Parathyroid adenoma (tissue), 2 donors: ENCODE measurements at regions not wholly inside any gene's neighbourhood (a gene's known extent, or its start where the extent isn't known, plus 50 kb on each side); places are given as distances from the start of the nearest gene placed in this dataset.

Experiments
- H2AFZ ChIP-seq: fragments of 300-600 bp; sonication (generic); one replicate; pipeline ENCODE4 v1.7.0; 2017; ENCODE audit warnings: antibody characterized with exemption, mild to moderate bottlenecking
- H3K27ac ChIP-seq: fragments of 300-600 bp; sonication (generic); one replicate; pipeline ENCODE4 v1.7.0; 2017
- H3K27me3 ChIP-seq: fragments of 300-600 bp; sonication (generic); one replicate; pipeline ENCODE4 v1.7.0; 2017; ENCODE audit warnings: low read length; ENCODE audit not compliant: control insufficient read depth, insufficient read depth
- H3K36me3 ChIP-seq: fragments of 300-600 bp; sonication (generic); one replicate; pipeline ENCODE4 v1.7.0; 2017; ENCODE audit warnings: low read length; ENCODE audit not compliant: control insufficient read depth, insufficient read depth
- H3K4me1 ChIP-seq: fragments of 300-600 bp; sonication (generic); one replicate; pipeline ENCODE4 v1.7.0; 2017; ENCODE audit warnings: control low read depth
- H3K4me2 ChIP-seq: fragments of 300-600 bp; sonication (generic); one replicate; pipeline ENCODE4 v1.7.0; 2017; ENCODE audit warnings: low read length
- H3K4me3 ChIP-seq: fragments of 300-600 bp; sonication (generic); one replicate; pipeline ENCODE4 v1.7.0; 2017; ENCODE audit warnings: low read depth, low read length
- H3K79me2 ChIP-seq: fragments of 300-600 bp; sonication (generic); one replicate; pipeline ENCODE4 v1.7.0; 2017; ENCODE audit warnings: control low read depth
- H3K9ac ChIP-seq: fragments of 300-600 bp; sonication (generic); one replicate; pipeline ENCODE4 v1.7.0; 2017; ENCODE audit warnings: mild to moderate bottlenecking
- H3K9me3 ChIP-seq: fragments of 300-600 bp; sonication (generic); one replicate; pipeline ENCODE4 v1.7.0; 2017; ENCODE audit warnings: low read length; ENCODE audit not compliant: control insufficient read depth
- TF ChIP-seq, protein P1 (sequence below): fragments of 300-600 bp; sonication (generic); IDR thresholded peaks from one replicate; pipeline ENCODE4 v1.7.0; 2017; ENCODE audit warnings: antibody characterized with exemption, mild to moderate bottlenecking
- donor health status: primary hyperparathyroidism.

DNA sequence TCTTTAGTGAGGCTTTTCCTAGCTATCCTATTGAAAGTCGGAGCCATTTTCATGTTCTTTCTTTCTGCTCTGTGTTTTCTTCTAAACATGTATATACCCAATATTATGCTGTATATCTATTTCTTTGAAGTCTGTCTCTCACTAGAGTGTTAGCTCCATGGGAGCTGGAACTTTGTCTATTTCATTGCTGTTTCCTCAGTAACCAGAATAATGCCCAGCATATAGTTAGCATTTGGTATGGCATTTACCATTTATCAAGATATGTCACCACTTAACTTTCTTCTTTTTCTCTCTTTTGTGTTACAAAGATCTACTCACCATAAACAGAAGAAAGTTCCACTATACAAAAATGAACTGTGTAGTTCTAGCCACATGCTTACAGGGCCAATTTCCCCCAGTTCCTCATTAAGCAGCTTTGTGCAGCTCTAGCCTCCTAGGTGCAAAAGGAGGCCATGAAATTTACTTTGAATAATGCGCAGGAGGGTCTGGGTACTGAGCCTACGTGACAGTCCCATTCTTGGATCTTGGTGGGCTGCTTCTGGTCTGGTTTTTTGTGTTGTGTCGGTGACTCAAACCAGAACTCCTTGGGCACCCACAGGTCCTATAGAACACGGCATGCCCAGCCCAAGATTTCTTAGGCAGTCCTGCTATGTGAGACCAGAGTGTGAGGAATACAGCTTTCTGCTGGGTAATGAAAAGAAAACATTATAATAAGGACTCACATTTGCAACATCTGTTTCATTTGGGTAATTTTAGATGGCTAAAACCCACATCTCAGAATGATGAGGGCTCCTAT, 302.3 kb upstream of the IGFBP7 start:
- no peak overlapping the region for H2AFZ ChIP-seq
- H3K4me1 ChIP-seq, result no peaks in the 10 kb centered on the region
- TF ChIP-seq, protein P1, sequence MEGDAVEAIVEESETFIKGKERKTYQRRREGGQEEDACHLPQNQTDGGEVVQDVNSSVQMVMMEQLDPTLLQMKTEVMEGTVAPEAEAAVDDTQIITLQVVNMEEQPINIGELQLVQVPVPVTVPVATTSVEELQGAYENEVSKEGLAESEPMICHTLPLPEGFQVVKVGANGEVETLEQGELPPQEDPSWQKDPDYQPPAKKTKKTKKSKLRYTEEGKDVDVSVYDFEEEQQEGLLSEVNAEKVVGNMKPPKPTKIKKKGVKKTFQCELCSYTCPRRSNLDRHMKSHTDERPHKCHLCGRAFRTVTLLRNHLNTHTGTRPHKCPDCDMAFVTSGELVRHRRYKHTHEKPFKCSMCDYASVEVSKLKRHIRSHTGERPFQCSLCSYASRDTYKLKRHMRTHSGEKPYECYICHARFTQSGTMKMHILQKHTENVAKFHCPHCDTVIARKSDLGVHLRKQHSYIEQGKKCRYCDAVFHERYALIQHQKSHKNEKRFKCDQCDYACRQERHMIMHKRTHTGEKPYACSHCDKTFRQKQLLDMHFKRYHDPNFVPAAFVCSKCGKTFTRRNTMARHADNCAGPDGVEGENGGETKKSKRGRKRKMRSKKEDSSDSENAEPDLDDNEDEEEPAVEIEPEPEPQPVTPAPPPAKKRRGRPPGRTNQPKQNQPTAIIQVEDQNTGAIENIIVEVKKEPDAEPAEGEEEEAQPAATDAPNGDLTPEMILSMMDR, result no peak

DNA sequence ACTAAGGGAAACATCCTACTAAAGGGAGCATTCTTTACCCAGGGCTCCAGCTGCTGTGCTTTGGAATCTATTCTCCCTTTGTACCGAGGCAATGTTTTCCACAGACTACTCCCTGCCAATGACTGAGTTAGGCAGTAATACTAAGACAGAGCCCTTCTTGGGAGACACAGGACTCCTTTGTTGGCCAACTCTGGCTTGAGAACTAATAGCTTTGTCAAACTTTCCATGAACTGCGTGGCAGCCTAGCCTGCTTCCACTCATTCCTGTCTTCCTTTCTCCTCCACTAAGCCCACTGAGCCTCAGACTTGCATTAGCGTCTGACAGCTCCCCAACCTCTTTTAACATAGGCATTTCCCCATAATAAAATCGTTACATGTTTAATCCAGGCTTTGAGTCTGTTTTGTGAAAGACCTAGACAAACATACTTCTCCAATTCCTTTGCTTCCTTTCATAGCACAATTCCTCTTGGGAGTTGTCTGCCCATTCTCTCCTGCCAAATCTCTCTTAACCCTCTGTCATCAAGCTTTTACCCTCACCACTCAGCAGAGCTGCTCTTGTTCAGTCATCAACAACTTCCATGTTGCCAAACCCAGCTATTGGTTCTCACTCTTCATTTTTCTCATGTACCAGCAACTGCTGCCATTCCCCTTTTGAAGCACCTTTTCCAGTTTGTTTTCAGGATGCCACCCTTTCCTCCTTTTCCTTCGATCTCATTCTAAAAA, 300.3 kb upstream of the IGFBP7 start:
- Histone ChIP-seq H3K9me3 (no peaks in the 10 kb centered on the region), H3K4me3 (no peak overlapping the region), H3K9ac (no peak overlapping the region), H3K36me3 (no peaks in the 10 kb centered on the region), H3K4me2 (no peak overlapping the region), H2AFZ (no peak overlapping the region), H3K27me3 (no peaks in the 10 kb centered on the region), H3K27ac (no peak overlapping the region), H3K79me2 (no peaks in the 10 kb centered on the region), H3K4me1 (no peaks in the 10 kb centered on the region)
- TF ChIP-seq, protein P1, result no peak

More for the DNA sequence above, 302.3 kb upstream of the IGFBP7 start:
- Histone ChIP-seq H3K4me3 (no peak overlapping the region), H3K27ac (no peak overlapping the region), H3K9me3 (no peaks in the 10 kb centered on the region), H3K36me3 (no peaks in the 10 kb centered on the region), H3K27me3 (no peaks in the 10 kb centered on the region), H3K79me2 (no peaks in the 10 kb centered on the region), H3K9ac (no peak overlapping the region), H3K4me2 (no peak overlapping the region)

DNA sequence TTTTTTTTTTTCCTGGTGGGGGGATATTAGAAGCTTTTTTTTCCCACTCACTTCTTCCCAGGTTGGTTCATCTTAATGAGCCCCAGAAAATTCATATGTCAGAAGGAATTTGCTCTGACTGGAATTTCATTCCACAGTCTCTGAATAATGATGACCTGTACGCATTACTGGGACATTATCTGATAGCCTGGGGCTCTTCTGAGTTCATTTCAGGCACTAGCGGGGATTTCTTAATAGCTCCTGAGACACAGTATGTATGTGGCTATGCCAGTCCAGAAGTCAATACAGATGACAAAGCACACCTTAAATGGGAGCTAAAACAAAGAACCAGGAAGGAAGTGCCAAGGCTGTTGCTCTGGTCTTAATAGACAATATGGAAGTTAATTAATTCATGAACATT, 295.2 kb upstream of the IGFBP7 start:
- Histone ChIP-seq H3K4me1 (no peaks in the 10 kb centered on the region), H2AFZ (no peak overlapping the region), H3K4me3 (no peak overlapping the region), H3K9ac (no peak overlapping the region), H3K27me3 (no peaks in the 10 kb centered on the region), H3K79me2 (no peaks in the 10 kb centered on the region), H3K27ac (no peak overlapping the region), H3K9me3 (no peaks in the 10 kb centered on the region), H3K4me2 (no peak overlapping the region), H3K36me3 (no peaks in the 10 kb centered on the region)
- TF ChIP-seq, protein P1, result no peak

DNA sequence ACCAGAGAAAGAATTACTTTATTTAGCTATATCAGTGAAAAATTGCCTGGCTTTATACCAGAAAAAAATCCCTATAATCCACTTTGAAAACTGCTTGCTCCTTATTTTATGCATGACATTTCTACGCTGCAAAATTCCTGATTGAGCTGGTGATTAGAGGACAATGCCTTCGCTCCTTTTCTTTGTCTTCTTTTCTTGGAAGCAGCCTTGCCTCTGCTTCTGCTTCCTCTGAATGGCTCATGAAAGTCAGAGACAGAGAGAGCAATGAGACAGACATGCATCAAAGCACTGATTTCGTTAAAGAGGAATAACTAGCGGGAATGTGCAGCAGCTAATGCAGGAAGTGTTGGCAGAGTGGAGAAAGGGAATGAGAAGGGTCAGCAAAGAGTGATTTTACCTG, 294.3 kb upstream of the IGFBP7 start:
- Histone ChIP-seq H3K9ac (no peak overlapping the region), H3K27ac (no peak overlapping the region), H3K36me3 (no peaks in the 10 kb centered on the region), H3K4me1 (no peaks in the 10 kb centered on the region), H3K79me2 (no peaks in the 10 kb centered on the region), H3K4me3 (no peak overlapping the region), H3K27me3 (no peaks in the 10 kb centered on the region), H3K4me2 (no peak overlapping the region), H2AFZ (no peak overlapping the region), H3K9me3 (no peaks in the 10 kb centered on the region)
- TF ChIP-seq, protein P1, result no peak
